ENCODE measurements at regions not wholly inside any gene's neighbourhood (a gene's known extent, or its start where the extent isn't known, plus 50 kb on each side); places are given as distances from the start of the nearest gene placed in this dataset.

DNA sequence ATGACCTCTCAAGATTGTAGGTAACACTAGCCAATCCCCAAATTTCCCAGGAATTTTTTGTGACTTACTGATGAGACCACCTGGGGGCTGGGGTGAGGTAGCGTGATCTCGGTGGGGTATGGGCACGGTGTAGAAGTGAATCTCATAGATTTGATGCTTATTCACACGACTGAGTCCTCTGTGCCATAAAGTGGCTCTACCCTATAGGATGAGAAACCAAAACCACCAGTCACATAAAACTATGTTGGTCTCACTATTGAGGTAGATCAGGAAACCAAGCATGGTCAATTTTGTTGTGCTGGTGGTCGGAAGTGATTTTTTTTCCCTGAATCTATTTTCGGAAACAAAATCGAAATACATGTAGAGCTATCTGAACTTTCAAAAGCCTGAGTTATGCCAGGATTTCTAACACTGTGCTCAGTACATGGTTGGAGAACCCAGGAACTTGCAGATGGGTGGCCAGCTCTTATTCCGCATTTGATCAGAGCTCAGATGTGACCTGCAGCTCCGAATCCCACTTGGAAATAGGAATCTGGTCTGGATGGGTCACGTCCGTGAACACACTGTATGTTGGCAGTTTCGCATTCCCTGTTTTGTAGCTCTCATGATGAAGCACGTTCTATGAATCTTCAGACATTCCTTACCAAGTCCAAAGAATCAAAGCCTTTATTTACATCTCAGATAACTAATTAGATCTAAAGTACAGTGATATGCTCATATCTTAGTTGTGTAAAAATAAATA is 261.5 kb downstream of the KLF6 start:
- no peak for DNase-seq (ENCODE audit: low read depth in 2 of 2)

DNA sequence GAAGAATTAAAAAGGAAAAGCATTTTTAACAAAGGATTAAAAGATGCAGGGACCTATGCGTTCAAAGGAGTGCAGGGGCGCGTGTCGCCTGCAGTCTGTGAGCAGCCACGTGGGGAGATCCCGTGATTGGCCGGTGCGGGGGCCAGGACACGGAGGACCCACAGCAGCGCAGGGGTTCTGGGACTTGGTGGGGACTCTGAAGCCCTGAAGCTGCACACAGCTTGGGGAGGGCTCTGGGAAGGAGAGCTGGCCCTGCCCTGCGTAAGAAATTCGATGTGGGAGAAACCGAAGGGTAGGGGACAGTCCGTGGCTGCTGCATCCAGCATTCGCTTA is 268.1 kb downstream of the KLF6 start:
- DNase-seq (ENCODE audit: low read depth in 2 of 2) = no peak

DNA sequence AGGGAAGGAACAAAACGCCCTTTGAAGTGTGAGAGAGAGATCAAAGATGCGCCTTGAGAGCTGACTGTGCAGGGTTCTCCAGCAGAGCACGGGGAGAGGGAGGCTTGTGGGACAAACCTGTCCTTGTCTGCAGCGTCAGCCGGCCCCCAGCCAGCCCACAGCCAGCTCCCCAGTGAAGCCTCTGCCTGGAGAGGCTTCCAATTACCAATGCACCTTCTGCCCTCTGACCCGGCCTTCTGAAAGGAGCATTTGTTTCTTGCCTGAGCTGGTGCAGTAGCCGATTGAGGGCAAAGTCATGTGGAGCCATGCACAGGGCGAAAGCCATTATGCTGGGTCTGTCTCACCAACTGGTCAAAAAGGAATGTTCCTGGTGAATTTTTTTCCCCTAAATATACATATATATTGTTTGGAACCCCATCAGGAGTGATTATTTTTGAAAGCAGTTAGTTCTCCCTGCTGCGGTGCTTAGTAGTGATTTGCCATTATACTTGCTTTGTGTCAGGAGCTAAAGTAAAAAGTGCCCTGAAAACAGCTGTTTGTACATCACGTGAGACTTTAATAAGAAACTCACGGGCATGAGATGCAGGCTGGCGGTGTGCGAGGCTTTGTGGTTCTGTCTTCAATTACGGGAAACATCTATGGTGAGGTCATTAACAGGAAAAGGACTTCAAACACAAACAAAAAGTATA is 268.6 kb downstream of the KLF6 start:
- no peak for DNase-seq (ENCODE audit: low read depth in 2 of 2)

DNA sequence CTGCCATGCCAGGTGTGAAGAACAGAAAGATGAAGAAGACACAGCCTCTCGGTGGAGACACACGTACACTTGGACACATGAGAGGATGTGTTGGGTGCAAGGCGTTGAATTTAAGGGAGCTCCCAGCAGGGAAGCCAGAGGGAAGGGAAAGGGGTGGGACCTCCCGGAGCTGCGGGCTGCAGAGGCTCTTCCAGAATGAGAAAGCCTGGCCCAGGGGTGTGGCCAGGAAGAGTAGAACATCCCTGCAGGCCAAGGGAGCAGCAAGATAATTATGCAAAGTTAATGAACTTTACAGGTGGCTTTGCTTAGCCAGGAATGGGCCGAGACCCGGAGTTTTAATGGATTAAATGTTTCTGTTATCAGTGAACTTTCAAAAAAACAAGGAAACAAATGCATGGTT is 270.3 kb downstream of the KLF6 start:
- DNase-seq (ENCODE audit: low read depth in 2 of 2) = no peak

DNA sequence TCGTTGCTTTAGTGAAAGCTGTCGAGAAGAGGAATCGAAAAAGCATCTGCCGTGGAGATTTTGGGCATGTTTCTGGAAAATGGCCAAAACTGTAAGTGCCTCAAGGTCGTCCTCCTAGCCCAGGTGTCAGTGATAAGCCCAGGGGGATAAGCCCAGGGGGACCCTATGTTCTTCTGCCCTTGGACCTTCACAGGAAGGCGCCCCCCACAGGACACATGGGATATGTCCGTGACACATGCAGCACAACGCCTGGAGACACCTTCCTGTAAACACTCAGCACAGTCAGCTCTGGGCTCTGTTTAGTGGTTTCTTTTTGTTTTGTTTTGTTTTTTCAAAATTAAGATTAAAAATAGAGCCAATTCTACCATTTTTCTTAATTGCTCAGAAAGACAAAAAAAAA is 272.7 kb downstream of the KLF6 start:
- no peak for DNase-seq (ENCODE audit: low read depth in 2 of 2)

DNA sequence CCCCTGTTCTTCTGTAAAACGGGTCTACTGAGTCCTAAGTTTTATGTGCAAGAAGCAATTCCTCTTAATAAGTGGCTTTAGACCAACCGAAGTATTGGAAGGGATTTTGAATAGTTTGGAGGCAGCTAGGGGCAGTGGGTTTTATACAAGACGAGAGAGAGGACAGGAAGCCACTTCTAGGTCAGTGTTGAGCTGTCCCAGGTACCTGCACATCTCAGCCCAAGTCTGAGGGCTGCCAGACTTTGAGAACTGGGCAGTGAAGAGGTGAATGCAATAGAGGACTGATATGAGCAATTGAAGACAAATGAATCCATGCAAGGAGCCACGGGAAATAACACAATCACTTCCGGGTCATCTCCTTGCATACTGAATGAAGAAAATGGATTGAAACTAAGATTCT is 273.5 kb downstream of the KLF6 start:
- DNase-seq (ENCODE audit: low read depth in 2 of 2) = no peak

DNA sequence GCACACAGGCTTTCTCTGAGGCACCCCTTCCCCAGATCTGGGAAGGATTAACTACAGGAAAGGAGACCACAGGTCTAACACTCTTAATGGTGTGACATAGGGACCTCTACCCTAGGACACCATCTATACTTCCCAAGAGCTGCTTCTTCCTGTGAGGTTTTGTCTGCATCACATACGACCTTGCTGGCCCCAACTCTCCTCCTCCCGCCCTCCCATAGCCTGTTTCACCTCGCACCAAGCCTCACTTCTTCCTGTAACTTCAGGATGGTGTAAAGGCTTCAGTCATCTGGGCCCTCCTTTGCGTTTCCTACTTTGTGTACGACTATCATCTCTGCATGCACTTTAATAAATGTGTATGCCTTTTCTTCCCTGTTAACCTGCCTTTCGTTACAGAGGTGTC is 274.3 kb downstream of the KLF6 start:
- DNase-seq (ENCODE audit: low read depth in 2 of 2) = no peak

DNA sequence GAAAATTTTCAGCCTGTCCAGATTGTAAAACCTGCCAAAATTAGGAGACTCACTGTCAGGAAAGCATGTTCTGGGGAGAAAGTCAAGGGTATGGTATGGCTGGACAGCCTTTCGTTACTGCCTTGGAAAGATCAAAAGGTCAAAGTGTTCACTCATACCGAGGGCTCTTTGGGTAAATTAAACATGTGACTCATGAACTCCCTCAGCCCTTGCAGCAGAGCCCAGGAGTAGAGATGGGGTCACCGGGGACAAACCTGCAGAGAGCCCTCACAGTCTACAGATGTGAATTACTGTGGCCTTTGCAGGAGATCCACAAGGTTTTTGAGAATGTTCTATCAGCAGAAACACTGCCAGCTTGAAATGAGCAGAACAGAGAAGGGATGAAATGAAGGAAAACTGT is 275.7 kb downstream of the KLF6 start:
- no peak for DNase-seq (ENCODE audit: low read depth in 2 of 2)

DNA sequence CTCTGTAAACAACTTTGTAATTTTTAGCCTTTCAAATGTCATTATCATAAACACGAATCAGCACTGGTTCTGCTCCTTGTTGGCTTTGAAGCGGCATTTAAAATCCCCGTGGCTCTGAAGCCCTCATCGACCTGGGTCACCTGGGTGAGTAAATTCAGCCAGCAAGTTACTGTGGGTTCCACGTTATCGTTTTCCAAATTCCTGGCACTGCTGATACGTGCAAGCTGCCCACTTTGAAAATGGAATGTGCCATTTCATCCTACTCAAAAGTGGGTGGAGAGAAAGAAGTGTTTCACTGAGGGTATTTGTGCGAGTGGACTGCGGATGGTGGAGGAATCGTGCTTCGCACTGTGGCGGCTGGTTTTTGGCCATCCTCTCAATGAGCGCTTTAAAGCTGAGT is 281.7 kb downstream of the KLF6 start:
- DNase-seq (ENCODE audit: low read depth in 2 of 2) = no peak

DNA sequence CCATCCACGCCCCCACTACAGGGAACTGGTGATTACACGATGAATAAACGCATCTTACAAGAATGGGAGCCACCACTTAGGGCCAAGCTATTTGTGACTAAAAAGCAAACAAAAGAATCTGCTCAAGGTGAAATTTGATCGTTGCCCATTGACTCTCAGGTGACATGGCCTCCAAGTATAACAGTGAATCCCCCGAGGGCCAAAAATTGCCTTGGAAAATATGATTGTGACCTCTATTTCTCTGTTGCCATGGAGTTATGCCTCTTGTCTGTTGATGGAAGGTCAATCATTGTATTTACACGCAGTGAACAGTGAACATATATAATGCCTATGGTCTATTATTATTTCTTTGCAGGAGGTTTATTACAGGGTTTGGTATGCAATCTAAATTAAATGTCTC is 282.3 kb downstream of the KLF6 start:
- DNase-seq (ENCODE audit: low read depth in 2 of 2) = no peak

DNA sequence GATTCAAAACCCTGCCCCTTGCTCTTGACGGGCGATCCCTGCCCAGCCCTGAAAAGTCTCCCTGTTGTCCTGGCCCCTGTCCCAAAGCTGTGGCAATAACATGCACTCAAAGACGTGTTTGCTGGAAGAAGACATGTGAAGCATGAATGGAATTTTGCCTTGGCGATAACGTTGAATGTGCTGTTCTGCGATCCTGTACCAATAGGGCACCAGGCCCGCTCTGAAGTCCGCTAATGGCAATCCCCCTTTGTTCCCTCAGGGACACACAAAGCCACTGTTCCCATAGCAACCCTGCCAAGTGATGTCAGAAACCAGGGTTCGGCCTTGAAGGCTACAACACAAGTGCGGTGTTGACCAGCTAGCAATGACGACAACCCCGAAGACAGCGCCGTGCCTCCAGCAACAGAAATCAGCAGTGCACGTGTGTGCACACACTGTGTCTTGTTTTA is 284.6 kb downstream of the KLF6 start:
- DNase-seq (ENCODE audit: low read depth in 2 of 2) = no peak

DNA sequence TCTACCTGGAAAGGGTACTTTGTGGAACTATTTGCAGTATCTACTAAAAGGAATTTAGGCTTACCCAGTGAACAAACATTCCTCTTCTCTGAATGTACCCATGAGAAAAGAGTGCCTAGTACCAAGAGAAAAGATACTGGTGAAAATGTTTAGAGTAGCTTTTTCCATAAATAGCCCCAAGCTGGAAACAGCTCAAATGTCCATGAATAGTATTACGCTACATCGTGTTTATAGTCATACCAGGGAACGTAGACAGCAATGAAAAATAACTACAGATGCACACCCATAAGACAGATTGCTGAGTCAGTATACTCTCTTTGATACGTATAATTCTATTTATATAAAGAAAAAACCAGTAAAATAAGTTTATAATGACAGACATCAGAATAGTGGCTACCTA is 285.9 kb downstream of the KLF6 start:
- DNase-seq (ENCODE audit: low read depth in 2 of 2) = no peak

DNA sequence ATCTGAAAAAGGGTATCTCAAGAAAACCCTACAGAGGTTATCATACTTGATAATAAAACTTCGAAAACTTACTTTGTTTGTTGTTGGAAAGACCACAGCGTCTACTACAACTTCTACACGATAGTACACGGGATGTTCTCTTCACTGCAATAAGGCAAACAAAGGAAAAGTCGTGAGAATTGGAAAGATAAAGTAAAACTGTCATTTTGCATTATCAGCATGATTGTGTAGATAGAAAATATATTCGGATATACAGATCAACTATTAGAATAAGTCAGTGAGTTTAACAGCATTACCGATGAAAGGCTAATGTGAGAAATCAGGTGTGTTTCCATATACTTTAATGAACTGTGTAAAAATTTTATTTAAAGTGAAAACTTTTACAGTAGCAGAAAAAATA is 287.4 kb downstream of the KLF6 start:
- DNase-seq (ENCODE audit: low read depth in 2 of 2) = no peak

DNA sequence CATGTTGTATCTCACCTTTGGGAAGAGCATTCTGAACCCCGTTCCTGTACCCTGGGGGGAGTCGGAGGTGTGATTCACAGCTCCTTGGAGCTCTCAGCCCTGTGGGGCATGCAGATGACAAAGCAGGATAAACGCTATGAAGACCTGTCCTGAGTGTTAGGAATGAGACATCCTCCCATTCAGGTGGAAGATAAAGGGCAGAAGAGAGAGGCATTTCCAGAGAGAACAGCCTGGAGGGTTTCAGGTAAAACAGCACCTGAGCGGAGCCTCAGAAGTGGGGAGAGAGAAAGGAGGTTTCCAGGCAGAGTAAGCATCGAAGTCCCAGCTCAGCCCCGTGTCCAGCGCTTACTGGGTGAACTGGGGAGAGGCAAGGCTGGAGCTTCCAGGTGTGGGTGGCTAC is 288.9 kb downstream of the KLF6 start:
- no peak for DNase-seq (ENCODE audit: low read depth in 2 of 2)

DNA sequence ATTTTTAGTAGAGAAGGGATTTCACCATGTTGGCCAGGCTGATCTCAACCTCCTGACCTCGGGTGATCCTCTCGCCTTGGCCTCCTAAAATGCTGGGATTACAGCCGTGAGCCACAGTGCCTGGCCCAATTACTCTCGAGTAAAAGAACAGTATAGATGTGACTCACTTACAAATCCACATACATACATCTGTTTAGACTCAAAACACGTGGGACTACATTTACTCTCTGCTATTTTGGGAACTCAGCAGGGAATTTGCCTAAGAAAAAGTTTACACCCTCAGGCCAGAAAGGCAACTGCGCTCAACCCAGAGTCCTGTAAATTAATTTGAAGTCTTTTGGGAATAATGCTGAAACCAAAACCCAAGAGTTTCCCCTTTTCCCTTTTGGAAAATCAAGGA is 289.7 kb downstream of the KLF6 start:
- no peak for DNase-seq (ENCODE audit: low read depth in 2 of 2)

DNA sequence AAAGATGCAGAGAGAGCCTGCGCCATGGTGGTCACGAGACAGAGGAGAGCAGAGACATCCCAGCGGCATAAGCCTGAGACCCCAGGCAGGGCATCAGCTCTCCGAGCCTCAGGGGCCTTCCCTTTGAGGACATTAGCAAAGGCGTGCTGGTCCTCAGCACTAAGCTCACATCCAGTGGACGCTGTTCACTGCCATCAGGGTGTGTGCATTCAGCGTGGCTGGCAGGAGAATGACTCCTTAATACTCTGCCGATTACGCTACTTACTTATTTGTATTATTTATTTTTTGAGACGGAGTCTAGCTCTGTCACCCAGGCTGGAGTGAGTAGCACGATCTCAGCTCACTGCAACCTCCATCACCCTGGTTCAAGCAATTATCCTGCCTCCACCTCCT is 290.2 kb downstream of the KLF6 start:
- no peak for DNase-seq (ENCODE audit: low read depth in 2 of 2)

DNA sequence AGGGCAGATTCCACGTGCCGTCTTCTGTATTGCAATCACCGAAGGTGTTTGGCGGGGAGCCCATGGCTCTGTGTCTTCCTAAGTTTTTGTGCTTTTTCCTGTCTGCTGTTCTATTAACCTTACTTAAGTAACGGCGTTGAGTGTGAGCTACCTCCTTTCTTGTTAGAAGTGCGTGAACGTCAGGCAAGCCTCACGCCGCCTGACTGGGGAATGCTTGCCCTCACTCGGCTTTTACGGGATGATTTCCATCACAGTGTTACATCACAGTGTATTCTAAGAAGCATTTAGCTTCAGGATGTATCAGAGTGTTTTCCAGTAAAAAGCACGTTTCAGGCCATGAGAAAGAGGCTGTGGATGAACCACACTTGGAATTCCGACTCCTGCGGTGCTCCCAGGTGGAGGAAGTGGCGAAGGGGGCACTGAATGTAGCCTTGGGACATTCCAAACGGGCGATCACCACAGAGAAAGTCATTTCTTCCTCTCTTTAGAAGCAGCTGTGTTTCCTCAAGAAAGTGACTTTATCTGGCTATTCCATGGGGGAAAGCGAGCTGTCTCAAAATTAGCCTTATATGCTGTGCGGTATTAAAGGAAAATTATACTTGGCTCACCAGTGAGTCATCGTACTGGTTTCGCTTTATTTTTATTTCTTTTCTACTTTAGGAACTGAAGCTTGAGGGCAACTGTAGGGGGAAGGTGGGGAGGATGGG is 290.7 kb downstream of the KLF6 start:
- no peak for DNase-seq (ENCODE audit: low read depth in 2 of 2)

DNA sequence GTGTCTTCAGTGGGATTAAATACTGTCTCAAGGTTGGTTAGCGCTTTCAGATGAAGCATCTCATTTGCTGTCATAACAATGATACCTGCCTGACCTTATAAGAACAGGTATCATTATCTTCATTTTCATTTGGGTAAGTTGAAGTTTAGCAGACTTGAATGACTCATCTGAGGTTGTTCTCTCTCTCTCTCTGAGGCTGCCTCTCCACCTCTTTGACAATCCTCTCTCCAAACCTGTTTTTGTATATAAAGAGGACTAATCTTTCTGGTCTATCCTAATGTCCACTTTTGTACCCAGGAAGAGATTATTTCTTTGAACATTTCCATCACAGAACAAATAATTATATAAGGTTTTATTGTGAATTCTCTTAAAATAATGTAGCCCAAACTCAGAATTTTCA is 291.4 kb downstream of the KLF6 start:
- DNase-seq (ENCODE audit: low read depth in 2 of 2) = no peak

DNA sequence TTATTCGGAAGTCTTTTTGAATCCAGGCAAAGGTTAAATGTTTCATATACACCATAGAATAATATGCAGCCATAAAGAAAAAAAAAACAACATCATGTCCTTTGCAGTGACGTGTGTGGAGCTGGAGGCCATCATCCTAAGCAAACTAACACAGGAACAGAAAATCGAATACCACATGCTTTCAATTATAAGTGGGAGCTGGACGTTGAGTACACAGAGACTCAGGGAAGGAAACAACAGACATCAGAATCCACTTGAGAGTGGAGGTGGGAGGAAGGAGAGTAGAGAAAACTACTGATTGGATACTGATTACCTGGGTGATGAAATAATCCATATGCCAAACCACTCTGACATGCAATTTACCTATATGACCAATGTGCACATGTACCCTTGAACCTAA is 293.4 kb downstream of the KLF6 start:
- DNase-seq (ENCODE audit: low read depth in 2 of 2) = no peak

DNA sequence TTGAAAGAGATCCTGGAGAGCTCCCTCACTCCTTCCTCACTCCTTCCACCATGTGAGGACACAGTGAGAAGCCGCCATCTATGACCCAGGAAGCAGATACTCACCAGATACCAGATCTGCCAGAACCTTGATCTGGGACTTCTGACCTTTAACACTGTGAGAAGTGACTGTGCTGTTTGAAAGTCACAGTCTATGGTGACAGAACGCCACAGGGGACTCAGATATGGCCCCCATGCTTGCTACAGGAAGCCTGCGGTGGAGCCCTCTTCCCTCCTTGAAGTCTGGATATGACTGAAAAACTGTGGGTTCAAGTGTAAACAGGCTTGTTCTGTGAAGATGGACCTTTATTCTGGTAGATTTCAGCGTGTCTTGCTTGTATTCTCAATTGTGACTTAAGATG is 297.8 kb downstream of the KLF6 start:
- no peak for DNase-seq (ENCODE audit: low read depth in 2 of 2)

DNA sequence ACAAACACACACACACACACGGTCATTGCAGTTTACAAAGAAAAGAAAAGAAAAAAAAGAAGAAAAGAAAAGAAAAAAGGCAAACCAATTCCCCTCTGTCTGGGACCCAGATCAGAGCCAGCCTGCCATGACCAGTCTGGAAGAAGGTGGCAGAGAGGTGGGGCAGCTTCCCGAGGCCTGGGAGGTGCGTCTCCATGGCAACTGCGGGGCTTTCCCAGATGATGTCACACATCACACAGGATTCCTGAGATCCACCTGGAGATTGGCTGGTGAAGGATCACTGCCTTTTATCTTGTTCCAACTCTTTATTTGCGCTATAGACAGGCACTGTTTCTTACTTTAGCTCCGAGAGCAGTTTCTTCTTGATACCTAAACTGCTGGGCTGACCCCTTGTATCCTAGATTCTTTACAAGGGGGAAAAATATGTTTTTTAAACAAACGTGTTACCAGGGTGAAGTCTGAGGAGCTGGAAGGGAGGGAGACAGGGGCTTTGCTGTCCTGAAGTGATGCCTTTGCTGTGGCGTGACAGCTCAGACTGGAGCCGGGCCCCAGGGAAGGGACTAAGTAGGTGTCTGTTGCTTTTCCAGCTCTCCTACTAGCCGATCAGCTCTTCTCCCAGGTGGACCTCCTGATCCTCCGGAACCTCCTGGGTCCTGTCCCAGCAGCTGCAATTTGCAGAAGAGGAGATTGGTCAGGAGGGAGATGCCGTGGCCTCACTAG is 298.5 kb downstream of the KLF6 start:
- no peak for DNase-seq (ENCODE audit: low read depth in 2 of 2)

DNA sequence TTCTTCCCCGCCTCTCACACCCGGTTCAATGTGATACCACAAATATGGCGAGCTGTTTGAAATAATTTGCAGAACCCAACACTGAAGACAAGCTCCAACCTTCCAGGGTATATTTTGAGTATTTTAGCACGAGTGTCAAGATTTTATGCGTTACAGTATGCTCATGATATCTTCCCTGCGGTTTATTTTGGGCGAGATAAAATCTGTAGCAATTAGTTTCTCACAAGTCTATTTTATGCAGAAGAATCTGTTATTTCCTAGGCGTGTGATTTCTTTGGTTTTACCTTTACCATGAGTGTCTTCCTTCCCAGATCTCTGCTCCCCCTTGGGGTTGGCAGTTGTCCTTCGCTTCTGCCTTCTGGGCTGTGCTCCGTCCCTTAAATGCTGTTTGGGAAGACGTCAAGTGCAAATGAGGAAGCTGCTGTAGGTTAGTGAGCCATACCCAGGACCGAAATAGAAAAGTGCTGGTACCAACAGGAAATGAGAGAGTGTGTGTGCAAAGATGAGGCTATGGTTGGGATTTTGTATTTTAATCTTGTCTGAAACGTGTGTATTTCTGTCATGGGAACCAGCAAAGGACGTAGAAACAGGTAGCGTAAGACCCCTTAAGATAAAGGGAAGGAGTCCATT is 299.8 kb downstream of the KLF6 start:
- no peak for DNase-seq (ENCODE audit: low read depth in 2 of 2)
